Heart left ventricle (tissue), 16 donors: ENCODE measurements at regions not wholly inside any gene's neighbourhood (a gene's known extent, or its start where the extent isn't known, plus 50 kb on each side); places are given as distances from the start of the nearest gene placed in this dataset.

ENCODE experiments used
- ATAC-seq, 4 donors: fragments of 200-7000 bp; cut with Tn5 transposase; one replicate each; pipeline ENCODE4 v1.9.1; 2020 to 2022; ENCODE audit warnings: moderate library complexity in 4 of 4, mild to moderate bottlenecking in 3 of 4, moderate number of reproducible peaks in 1 of 4
- DNase-seq, 5 donors: peaks; one replicate each; pipeline ENCODE4 v3.0.0-alpha.2; 2020
- H3K27ac ChIP-seq, 12 donors: fragments of 200-600 bp; sonication (generic) in 4 of 12; one replicate each; pipeline versions ENCODE4 v1.5.0 to v1.8.0; 2016 to 2022; ENCODE audit warnings: mild to moderate bottlenecking in 2 of 12
- H3K27me3 ChIP-seq, 9 donors: fragments of 200-600 bp; sonication (generic) in 2 of 9; one replicate each; pipeline versions ENCODE4 v1.5.1 to v1.8.0; 2016 to 2022; ENCODE audit warnings: mild to moderate bottlenecking in 3 of 9
- H3K36me3 ChIP-seq, 9 donors: fragments of 200-600 bp; sonication (generic) in 2 of 9; one replicate each; pipeline versions ENCODE4 v1.5.0 to v1.8.0; 2018 to 2022; ENCODE audit warnings: mild to moderate bottlenecking in 2 of 9
- H3K4me1 ChIP-seq, 12 donors: fragments of 200-600 bp; sonication (generic) in 4 of 12; one replicate each; pipeline versions ENCODE4 v1.5.0 to v1.8.0; 2016 to 2022; ENCODE audit warnings: mild to moderate bottlenecking in 3 of 12
- H3K4me3 ChIP-seq, 12 donors: fragments of 200-600 bp; sonication (generic) in 4 of 12; one replicate each; pipeline versions ENCODE4 v1.5.0 to v1.8.0; 2017 to 2022; ENCODE audit warnings: mild to moderate bottlenecking in 9 of 12, moderate library complexity in 4 of 12
- H3K9me3 ChIP-seq, 12 donors: fragments of 200-600 bp; sonication (generic) in 4 of 12; one replicate each; pipeline versions ENCODE4 v1.5.0 to v1.8.0; 2016 to 2022; ENCODE audit warnings: mild to moderate bottlenecking in 1 of 12
- POLR2A ChIP-seq, 2 donors: fragments of 450-650 bp; IDR thresholded peaks; one replicate each; pipeline ENCODE4 v1.6.1; 2017; ENCODE audit warnings: antibody characterized with exemption in 2 of 2, mild to moderate bottlenecking in 2 of 2, moderate library complexity in 2 of 2
- WGBS, 4 donors: extraction: QIAGEN DNeasy Blood & Tissue Kit in 2 of 4; methylation state at CpG; one replicate each; pipeline versions ENCODE4 v1.1.5 to v1.1.7; 2013 to 2018; 5-methylcytosine and 5-hydroxymethylcytosine counted together
- intact Hi-C, 10 donors: fragments of 100-400 bp; cut with DNase I; formaldehyde crosslinking; loops; one replicate each; pipeline versions ENCODE4 v1.11.1 to v1.14.2; 2022
- TF ChIP-seq, protein P1 (sequence below), 12 donors: fragments of 200-600 bp; sonication (generic) in 4 of 12; IDR thresholded peaks; one replicate each; pipeline versions ENCODE4 v1.5.0 to v1.8.0; 2018 to 2022; ENCODE audit warnings: antibody characterized with exemption in 12 of 12, mild to moderate bottlenecking in 5 of 12
- donor health status: ischemic (EF 13 %, LVEDD 7.1; RV severe dilation, severe dysfunction).
- donor health status: healthy with polysubstance abuse.
- donor health status: DM: no; HTN: yes; CAD: no.
- donor health status: DM: no; HTN: no; CAD: no.
- donor health status: ischemic (EF 25% LVEDD 6.9; RV normal size, moderate dysfunction).
- donor health status: ischemic (EF 25% LVEDD 5.7; RV mildly dilated, moderate dysfunction).
- donor health status: healthy.
- donor health status: DM: yes; HTN: yes; CAD: no.
- donor health status: ischemic (EF 35%, LVEDD 5.7; RV mildly dilated, moderate dysfunction).
- donor health status: nonischemic (EF 11% LVEDD 7.7; RV severe dilation, severe dysfunction).
- donor health status: DM: yes; HTN: yes; CAD: no.
- donor health status: PGD.
- donor health status: ischemic (EF 29% LVEDD 5.4; RV normal size, mild dysfunction).
- donor health status: nonischemic (EF 23%, LVEDD 6.1; RV moderate dilation, normal function).

DNA sequence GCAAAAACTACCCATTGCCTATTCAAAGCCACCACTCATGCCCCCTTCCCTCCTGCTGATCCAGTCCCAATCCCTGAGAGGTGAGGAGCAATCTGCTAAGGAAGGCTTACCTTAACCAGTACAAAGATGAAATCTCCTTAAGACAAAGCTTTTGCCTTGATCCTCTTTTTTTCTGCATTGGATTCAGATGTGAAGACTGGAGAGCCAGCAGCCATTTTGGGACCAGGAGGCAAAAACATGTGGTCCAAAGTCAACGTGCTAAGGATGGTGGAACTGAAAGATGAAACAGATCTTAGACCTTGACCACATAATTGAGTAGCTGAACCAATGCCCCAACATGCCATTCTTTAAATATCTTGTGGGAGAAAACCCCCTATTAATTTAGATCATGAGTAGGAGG lies 171.4 kb downstream of the IRX5 start:
- Histone ChIP-seq H3K4me3 (no peak overlapping the region), H3K9me3 (peaks cover 0 to 7% (median 0%) of the 10 kb centered on the region in 12 donors), H3K27ac (no peak overlapping the region), H3K4me1 (peaks cover 0 to 6% (median 0%) of the 10 kb centered on the region in 12 donors), H3K27me3 (peaks cover 0 to 3% (median 0%) of the 10 kb centered on the region in 9 donors), H3K36me3 (no peaks in the 10 kb centered on the region)
- intact Hi-C loops = no loop called here
- DNase-seq (no peak), ATAC-seq (no peak)
- whole genome bisulfite sequencing, 4 donors = 70 to 80% (median 73%) methylated on average over 1 of the region's 1 CpG
- TF ChIP-seq POLR2A (IDR thresholded peaks at IDR 0.05) = no peak
- TF ChIP-seq, protein P1, sequence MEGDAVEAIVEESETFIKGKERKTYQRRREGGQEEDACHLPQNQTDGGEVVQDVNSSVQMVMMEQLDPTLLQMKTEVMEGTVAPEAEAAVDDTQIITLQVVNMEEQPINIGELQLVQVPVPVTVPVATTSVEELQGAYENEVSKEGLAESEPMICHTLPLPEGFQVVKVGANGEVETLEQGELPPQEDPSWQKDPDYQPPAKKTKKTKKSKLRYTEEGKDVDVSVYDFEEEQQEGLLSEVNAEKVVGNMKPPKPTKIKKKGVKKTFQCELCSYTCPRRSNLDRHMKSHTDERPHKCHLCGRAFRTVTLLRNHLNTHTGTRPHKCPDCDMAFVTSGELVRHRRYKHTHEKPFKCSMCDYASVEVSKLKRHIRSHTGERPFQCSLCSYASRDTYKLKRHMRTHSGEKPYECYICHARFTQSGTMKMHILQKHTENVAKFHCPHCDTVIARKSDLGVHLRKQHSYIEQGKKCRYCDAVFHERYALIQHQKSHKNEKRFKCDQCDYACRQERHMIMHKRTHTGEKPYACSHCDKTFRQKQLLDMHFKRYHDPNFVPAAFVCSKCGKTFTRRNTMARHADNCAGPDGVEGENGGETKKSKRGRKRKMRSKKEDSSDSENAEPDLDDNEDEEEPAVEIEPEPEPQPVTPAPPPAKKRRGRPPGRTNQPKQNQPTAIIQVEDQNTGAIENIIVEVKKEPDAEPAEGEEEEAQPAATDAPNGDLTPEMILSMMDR (IDR thresholded peaks at IDR 0.05) = no peak

DNA sequence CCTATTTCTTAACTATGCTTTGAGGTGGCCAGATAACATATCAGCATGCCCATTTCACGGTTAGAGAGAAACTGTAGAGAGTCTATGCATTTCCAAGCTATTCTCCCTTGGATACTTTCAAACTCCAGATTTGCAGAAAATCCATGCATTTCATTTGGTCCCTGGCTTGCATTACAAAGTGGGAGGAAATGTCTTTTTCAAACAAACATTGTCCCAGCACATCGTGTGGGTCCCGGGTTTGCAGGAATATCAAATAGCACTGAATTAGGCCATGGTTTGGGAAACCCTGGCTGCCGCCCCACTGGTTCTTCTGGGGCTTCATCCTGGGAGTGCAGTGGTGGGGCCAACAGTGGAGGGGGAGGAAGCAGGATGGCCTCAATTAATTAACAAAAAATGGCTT lies 171.9 kb downstream of the IRX5 start:
- Histone ChIP-seq H3K27me3 (peaks cover 0 to 3% (median 0%) of the 10 kb centered on the region in 9 donors), H3K4me3 (no peak overlapping the region), H3K4me1 (peaks cover 0 to 6% (median 0%) of the 10 kb centered on the region in 12 donors), H3K27ac (no peak overlapping the region), H3K9me3 (peaks cover 0 to 7% (median 0%) of the 10 kb centered on the region in 12 donors), H3K36me3 (no peaks in the 10 kb centered on the region)
- 50 to 65% (median 61%) methylated on average over 4 of the region's 4 CpGs for WGBS, 4 donors
- DNase-seq = no peak
- intact Hi-C loops = no loop called here
- no peak for ATAC-seq
- TF ChIP-seq, protein P1 (IDR thresholded peaks at IDR 0.05) = no peak
- TF ChIP-seq POLR2A (IDR thresholded peaks at IDR 0.05) = no peak

DNA sequence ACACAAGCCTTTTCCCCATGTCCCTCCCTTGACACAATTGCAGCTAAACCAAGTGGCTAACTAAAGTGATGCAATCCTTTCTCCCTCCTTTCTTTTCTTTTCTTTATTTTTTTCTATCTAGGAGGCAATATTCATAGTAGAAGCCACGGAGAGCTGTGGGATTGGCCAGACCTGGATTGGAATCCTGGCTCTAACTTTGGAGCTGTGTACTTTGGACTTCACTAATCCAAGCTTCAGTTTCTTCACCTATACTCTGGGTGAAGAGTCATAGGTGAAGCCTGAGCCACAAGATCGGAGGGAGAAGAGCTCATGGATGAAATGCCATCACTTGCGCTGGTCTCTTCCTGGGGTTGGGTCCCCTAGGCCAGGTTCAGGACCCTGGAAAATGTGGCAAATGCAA lies 177.2 kb downstream of the IRX5 start:
- no peaks in the 10 kb centered on the region for H3K36me3 ChIP-seq
- no peaks in the 10 kb centered on the region for H3K4me1 ChIP-seq
- intact Hi-C loops = no loop called here
- peaks cover 0 to 6% (median 0%) of the 10 kb centered on the region in 9 donors for H3K27me3 ChIP-seq
- no peak for TF ChIP-seq POLR2A (IDR thresholded peaks at IDR 0.05)
- TF ChIP-seq, protein P1 (IDR thresholded peaks at IDR 0.05) = no peak
- DNase-seq (no peak), ATAC-seq (no peak)
- WGBS, 4 donors = 81 to 91% (median 84%) methylated on average over 3 of the region's 3 CpGs
- no peaks in the 10 kb centered on the region for H3K9me3 ChIP-seq
- no peak overlapping the region for H3K4me3 ChIP-seq
- no peak overlapping the region for H3K27ac ChIP-seq

DNA sequence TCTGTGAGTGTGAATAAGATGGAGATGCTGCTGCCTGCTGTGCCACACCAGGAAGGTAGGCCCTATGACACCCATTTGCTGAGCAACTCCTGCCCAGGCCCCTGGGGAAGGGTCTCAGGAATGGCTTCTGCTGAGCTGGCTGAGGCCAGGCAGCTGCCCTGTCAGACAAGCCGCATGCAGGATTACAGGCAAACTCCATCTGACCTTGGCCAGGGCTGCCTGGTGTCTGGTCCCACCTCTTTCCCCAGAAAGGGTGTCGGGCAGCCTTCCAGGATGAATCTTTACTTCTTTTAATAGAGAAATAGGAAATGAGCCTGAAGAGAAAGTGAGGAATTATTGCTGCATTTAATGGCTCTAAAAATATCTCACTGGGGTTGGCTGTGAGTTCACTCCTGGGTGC lies 182.5 kb downstream of the IRX5 start:
- no peak overlapping the region for H3K4me3 ChIP-seq
- H3K4me1 ChIP-seq = peaks cover 0 to 5% (median 0%) of the 10 kb centered on the region in 12 donors
- H3K36me3 ChIP-seq = no peaks in the 10 kb centered on the region
- H3K27me3 ChIP-seq = peaks cover 0 to 4% (median 0%) of the 10 kb centered on the region in 9 donors
- no peak for DNase-seq
- 53 to 77% (median 63%) methylated on average over 2 of the region's 2 CpGs for WGBS, 4 donors
- intact Hi-C loops = no loop called here
- TF ChIP-seq, protein P1 (IDR thresholded peaks at IDR 0.05) = no peak
- no peak for TF ChIP-seq POLR2A (IDR thresholded peaks at IDR 0.05)
- ATAC-seq = no peak
- H3K9me3 ChIP-seq = no peaks in the 10 kb centered on the region
- H3K27ac ChIP-seq = no peak overlapping the region
